ENCODE measurements at regions not wholly inside any gene's neighbourhood (a gene's known extent, or its start where the extent isn't known, plus 50 kb on each side); places are given as distances from the start of the nearest gene placed in this dataset.

DNA sequence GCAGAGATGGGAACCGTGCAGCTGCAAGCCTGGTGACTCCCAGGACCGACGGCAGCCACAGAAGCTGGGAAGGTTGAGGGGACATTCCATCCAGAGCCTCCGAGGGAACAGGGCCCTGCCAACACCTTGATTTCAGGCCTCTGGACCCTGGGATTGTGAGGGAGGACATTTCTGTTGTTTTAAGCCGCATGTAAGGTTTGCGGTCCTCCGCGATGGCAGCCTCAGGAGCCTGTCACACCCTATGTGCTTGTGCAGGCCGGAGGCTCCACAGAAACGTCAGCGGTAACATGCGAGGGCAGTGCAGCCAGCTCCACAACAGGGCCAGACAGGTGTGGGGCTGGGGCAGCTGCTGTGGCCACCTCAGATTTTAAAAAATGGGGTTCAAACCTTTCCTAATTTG, 144.7 kb upstream of the SHH start:
- no peaks in the 10 kb centered on the region for H3K27me3 ChIP-seq (ENCODE audit: insufficient read depth, low read length, poor library complexity, severe bottlenecking)
- CTCF ChIA-PET = no interaction called here
- H3K27ac Mint-ChIP-seq = no peak overlapping the region
- H3K36me3 ChIP-seq (ENCODE audit: insufficient read depth, low read length) = no peaks in the 10 kb centered on the region
- H3K27me3 Mint-ChIP-seq = peaks cover 0 to 10% of the 10 kb centered on the region in 2 donors
- no peak for DNase-seq
- no peaks in the 10 kb centered on the region for H3K36me3 Mint-ChIP-seq
- no peaks in the 10 kb centered on the region for H3K4me1 Mint-ChIP-seq
- no peak overlapping the region for H3K4me3 Mint-ChIP-seq
- H3K9me3 ChIP-seq (ENCODE audit: low read length) = no peaks in the 10 kb centered on the region
- no peaks in the 10 kb centered on the region for H3K4me1 ChIP-seq (ENCODE audit: insufficient read depth, low read length)
- no peak overlapping the region for H3K4me3 ChIP-seq (ENCODE audit: low read length)
- POLR2A ChIA-PET = no interaction called here
- H3K9me3 Mint-ChIP-seq = peaks cover 0 to 6% (median 0%) of the 10 kb centered on the region in 5 donors
- no peak overlapping the region for H3K27ac ChIP-seq (ENCODE audit: low read depth, low read length)

GRCh38 chr7:155955367-155955635, 143.0 kb upstream of the SHH start:
- Histone ChIP-seq H3K27ac (ENCODE audit: low read depth, low read length) (no peak overlapping the region), H3K4me3 (ENCODE audit: low read length) (no peak overlapping the region), H3K4me1 (ENCODE audit: insufficient read depth, low read length) (no peaks in the 10 kb centered on the region), H3K9me3 (ENCODE audit: low read length) (no peaks in the 10 kb centered on the region), H3K27me3 (ENCODE audit: insufficient read depth, low read length, poor library complexity, severe bottlenecking) (no peaks in the 10 kb centered on the region), H3K36me3 (ENCODE audit: insufficient read depth, low read length) (no peaks in the 10 kb centered on the region)
- peaks cover 0 to 6% (median 0%) of the 10 kb centered on the region in 5 donors for H3K9me3 Mint-ChIP-seq
- H3K27me3 Mint-ChIP-seq = peaks cover 0 to 4% of the 10 kb centered on the region in 2 donors
- no peak overlapping the region for H3K4me3 Mint-ChIP-seq
- H3K4me1 Mint-ChIP-seq = no peaks in the 10 kb centered on the region
- CTCF ChIA-PET = no interaction called here
- POLR2A ChIA-PET = no interaction called here
- no peaks in the 10 kb centered on the region for H3K36me3 Mint-ChIP-seq
- DNase-seq = no peak
- H3K27ac Mint-ChIP-seq = no peak overlapping the region

GRCh38 chr7:155954550-155955366, 142.5 kb upstream of the SHH start:
- Histone ChIP-seq H3K36me3 (ENCODE audit: insufficient read depth, low read length) (no peaks in the 10 kb centered on the region), H3K27ac (ENCODE audit: low read depth, low read length) (no peak overlapping the region), H3K4me1 (ENCODE audit: insufficient read depth, low read length) (no peaks in the 10 kb centered on the region), H3K4me3 (ENCODE audit: low read length) (no peak overlapping the region), H3K9me3 (ENCODE audit: low read length) (no peaks in the 10 kb centered on the region), H3K27me3 (ENCODE audit: insufficient read depth, low read length, poor library complexity, severe bottlenecking) (no peaks in the 10 kb centered on the region)
- H3K4me3 Mint-ChIP-seq = no peak overlapping the region
- H3K36me3 Mint-ChIP-seq = no peaks in the 10 kb centered on the region
- H3K27ac Mint-ChIP-seq = no peak overlapping the region
- peaks cover 0 to 7% of the 10 kb centered on the region in 2 donors for H3K27me3 Mint-ChIP-seq
- POLR2A ChIA-PET = no interaction called here
- no peaks in the 10 kb centered on the region for H3K4me1 Mint-ChIP-seq
- H3K9me3 Mint-ChIP-seq = peaks cover 0 to 6% (median 0%) of the 10 kb centered on the region in 5 donors
- CTCF ChIA-PET = no interaction called here
- no peak for DNase-seq

GRCh38 chr7:155953781-155954549, 141.7 kb upstream of the SHH start:
- H3K27ac Mint-ChIP-seq = no peak overlapping the region
- H3K36me3 Mint-ChIP-seq = no peaks in the 10 kb centered on the region
- Histone ChIP-seq H3K9me3 (ENCODE audit: low read length) (no peaks in the 10 kb centered on the region), H3K4me3 (ENCODE audit: low read length) (no peak overlapping the region), H3K27ac (ENCODE audit: low read depth, low read length) (no peak overlapping the region), H3K36me3 (ENCODE audit: insufficient read depth, low read length) (no peaks in the 10 kb centered on the region), H3K27me3 (ENCODE audit: insufficient read depth, low read length, poor library complexity, severe bottlenecking) (no peaks in the 10 kb centered on the region), H3K4me1 (ENCODE audit: insufficient read depth, low read length) (no peaks in the 10 kb centered on the region)
- H3K9me3 Mint-ChIP-seq = peaks cover 0 to 6% (median 0%) of the 10 kb centered on the region in 5 donors
- CTCF ChIA-PET = no interaction called here
- no peaks in the 10 kb centered on the region for H3K4me1 Mint-ChIP-seq
- POLR2A ChIA-PET = no interaction called here
- H3K27me3 Mint-ChIP-seq = peaks cover 0 to 9% of the 10 kb centered on the region in 2 donors
- H3K4me3 Mint-ChIP-seq = no peak overlapping the region
- DNase-seq = no peak

GRCh38 chr7:155953501-155953778, 141.2 kb upstream of the SHH start:
- no peak overlapping the region for H3K27ac Mint-ChIP-seq
- DNase-seq = no peak
- H3K36me3 ChIP-seq (ENCODE audit: insufficient read depth, low read length) = no peaks in the 10 kb centered on the region
- ChIA-PET POLR2A (no interaction called here), CTCF (no interaction called here)
- H3K4me3 Mint-ChIP-seq = no peak overlapping the region
- H3K27ac ChIP-seq (ENCODE audit: low read depth, low read length) = no peak overlapping the region
- peaks cover 0 to 12% of the 10 kb centered on the region in 2 donors for H3K27me3 Mint-ChIP-seq
- H3K4me1 ChIP-seq (ENCODE audit: insufficient read depth, low read length) = no peaks in the 10 kb centered on the region
- no peak overlapping the region for H3K4me3 ChIP-seq (ENCODE audit: low read length)
- peaks cover 0 to 6% (median 0%) of the 10 kb centered on the region in 5 donors for H3K9me3 Mint-ChIP-seq
- H3K36me3 Mint-ChIP-seq = no peaks in the 10 kb centered on the region
- H3K9me3 ChIP-seq (ENCODE audit: low read length) = no peaks in the 10 kb centered on the region
- H3K4me1 Mint-ChIP-seq = no peaks in the 10 kb centered on the region
- peaks cover 1% of the 10 kb centered on the region for H3K27me3 ChIP-seq (ENCODE audit: insufficient read depth, low read length, poor library complexity, severe bottlenecking)

GRCh38 chr7:155951554-155952158, 139.4 kb upstream of the SHH start:
- H3K4me3 Mint-ChIP-seq = no peak overlapping the region
- no peaks in the 10 kb centered on the region for H3K36me3 Mint-ChIP-seq
- DNase-seq = no peak
- no peak overlapping the region for H3K27ac Mint-ChIP-seq
- Histone ChIP-seq H3K27ac (ENCODE audit: low read depth, low read length) (no peak overlapping the region), H3K36me3 (ENCODE audit: insufficient read depth, low read length) (no peaks in the 10 kb centered on the region), H3K9me3 (ENCODE audit: low read length) (no peaks in the 10 kb centered on the region), H3K27me3 (ENCODE audit: insufficient read depth, low read length, poor library complexity, severe bottlenecking) (peaks cover 6% of the 10 kb centered on the region), H3K4me1 (ENCODE audit: insufficient read depth, low read length) (no peaks in the 10 kb centered on the region), H3K4me3 (ENCODE audit: low read length) (no peak overlapping the region)
- H3K9me3 Mint-ChIP-seq = peaks cover 0 to 6% (median 0%) of the 10 kb centered on the region in 5 donors
- ChIA-PET CTCF (no interaction called here), POLR2A (no interaction called here)
- no peaks in the 10 kb centered on the region for H3K4me1 Mint-ChIP-seq
- H3K27me3 Mint-ChIP-seq = peaks cover 0 to 12% of the 10 kb centered on the region in 2 donors

DNA sequence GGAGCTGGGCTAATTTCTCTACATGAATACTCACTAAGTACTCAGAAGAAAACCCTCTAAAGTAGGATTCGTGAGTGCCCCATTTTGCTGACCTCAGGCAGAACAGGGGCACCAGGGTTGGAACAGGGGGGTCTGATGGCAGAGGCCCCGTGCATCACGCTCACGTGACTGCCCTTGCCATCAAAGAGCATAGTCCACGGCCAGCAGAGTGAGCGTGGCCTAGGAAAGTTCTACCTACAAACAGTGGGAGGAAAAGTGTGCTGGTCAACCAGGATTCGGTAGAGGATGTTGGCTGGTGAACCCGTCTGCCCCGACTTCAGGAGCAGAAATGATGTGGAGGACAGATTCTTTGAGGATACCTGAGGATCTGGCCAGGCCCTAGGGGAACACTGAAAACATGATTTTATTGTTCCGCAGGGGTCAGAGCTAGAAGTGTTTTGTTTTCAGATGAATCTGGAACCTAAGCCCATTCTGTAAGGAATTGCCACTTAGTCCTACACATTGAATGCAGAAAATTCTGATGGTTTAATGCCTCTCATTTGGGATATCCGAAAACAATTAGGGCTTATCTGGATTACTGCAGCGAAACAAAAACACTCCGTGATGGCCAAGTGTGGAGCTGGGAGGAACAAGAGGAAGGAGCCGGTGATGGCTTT, 138.8 kb upstream of the SHH start:
- Histone ChIP-seq H3K4me3 (ENCODE audit: low read length) (no peak overlapping the region), H3K36me3 (ENCODE audit: insufficient read depth, low read length) (no peaks in the 10 kb centered on the region), H3K4me1 (ENCODE audit: insufficient read depth, low read length) (no peaks in the 10 kb centered on the region), H3K9me3 (ENCODE audit: low read length) (no peaks in the 10 kb centered on the region), H3K27ac (ENCODE audit: low read depth, low read length) (no peak overlapping the region), H3K27me3 (ENCODE audit: insufficient read depth, low read length, poor library complexity, severe bottlenecking) (peaks cover 6% of the 10 kb centered on the region)
- ChIA-PET CTCF (no interaction called here), POLR2A (no interaction called here)
- no peaks in the 10 kb centered on the region for H3K4me1 Mint-ChIP-seq
- peaks cover 0 to 12% of the 10 kb centered on the region in 2 donors for H3K27me3 Mint-ChIP-seq
- H3K9me3 Mint-ChIP-seq = peaks cover 0 to 6% (median 0%) of the 10 kb centered on the region in 5 donors
- no peaks in the 10 kb centered on the region for H3K36me3 Mint-ChIP-seq
- no peak overlapping the region for H3K4me3 Mint-ChIP-seq
- no peak overlapping the region for H3K27ac Mint-ChIP-seq
- no peak for DNase-seq

GRCh38 chr7:155948845-155949244, 136.6 kb upstream of the SHH start:
- no peaks in the 10 kb centered on the region for H3K4me1 ChIP-seq (ENCODE audit: insufficient read depth, low read length)
- no peak for DNase-seq
- CTCF ChIA-PET = no interaction called here
- H3K4me3 ChIP-seq (ENCODE audit: low read length) = no peak overlapping the region
- Mint-ChIP-seq H3K4me1 (no peaks in the 10 kb centered on the region), H3K9me3 (peaks cover 0 to 6% (median 0%) of the 10 kb centered on the region in 5 donors), H3K36me3 (no peaks in the 10 kb centered on the region), H3K27ac (no peak overlapping the region), H3K27me3 (peaks cover 0 to 12% of the 10 kb centered on the region in 2 donors), H3K4me3 (no peak overlapping the region)
- H3K9me3 ChIP-seq (ENCODE audit: low read length) = no peaks in the 10 kb centered on the region
- H3K27ac ChIP-seq (ENCODE audit: low read depth, low read length) = no peak overlapping the region
- POLR2A ChIA-PET = no interaction called here
- H3K27me3 ChIP-seq (ENCODE audit: insufficient read depth, low read length, poor library complexity, severe bottlenecking) = peaks cover 6% of the 10 kb centered on the region
- H3K36me3 ChIP-seq (ENCODE audit: insufficient read depth, low read length) = no peaks in the 10 kb centered on the region

All from CD8-positive, alpha-beta memory T cell (primary cell).